IgD-negative memory B cell (primary cell): ENCODE measurements at regions not wholly inside any gene's neighbourhood (a gene's known extent, or its start where the extent isn't known, plus 50 kb on each side); places are given as distances from the start of the nearest gene placed in this dataset.

Experiments used
- H3K27ac Mint-ChIP-seq, 3 donors: one replicate each; pipeline ENCODE4 v1.8.0; 2020 to 2022; ENCODE audit warnings: mild to moderate bottlenecking in 3 of 3, mixed read lengths in 3 of 3, moderate library complexity in 1 of 3
- H3K27me3 Mint-ChIP-seq: one replicate; pipeline ENCODE4 v1.8.0; 2021; ENCODE audit warnings: mixed read lengths
- H3K36me3 Mint-ChIP-seq: one replicate; pipeline ENCODE4 v1.8.0; 2020; ENCODE audit warnings: mild to moderate bottlenecking, mixed read lengths
- H3K4me1 Mint-ChIP-seq, 3 donors: one replicate each; pipeline ENCODE4 v1.8.0; 2020 to 2022; ENCODE audit warnings: mixed read lengths in 3 of 3, mild to moderate bottlenecking in 1 of 3
- H3K4me3 Mint-ChIP-seq, 4 donors: one replicate each; pipeline ENCODE4 v1.8.0; 2020 to 2022; ENCODE audit warnings: mild to moderate bottlenecking in 4 of 4, mixed read lengths in 4 of 4, moderate library complexity in 3 of 4
- H3K9me3 Mint-ChIP-seq, 3 donors: one replicate each; pipeline ENCODE4 v1.8.0; 2020 to 2021; ENCODE audit warnings: mixed read lengths in 3 of 3, mild to moderate bottlenecking in 1 of 3

DNA sequence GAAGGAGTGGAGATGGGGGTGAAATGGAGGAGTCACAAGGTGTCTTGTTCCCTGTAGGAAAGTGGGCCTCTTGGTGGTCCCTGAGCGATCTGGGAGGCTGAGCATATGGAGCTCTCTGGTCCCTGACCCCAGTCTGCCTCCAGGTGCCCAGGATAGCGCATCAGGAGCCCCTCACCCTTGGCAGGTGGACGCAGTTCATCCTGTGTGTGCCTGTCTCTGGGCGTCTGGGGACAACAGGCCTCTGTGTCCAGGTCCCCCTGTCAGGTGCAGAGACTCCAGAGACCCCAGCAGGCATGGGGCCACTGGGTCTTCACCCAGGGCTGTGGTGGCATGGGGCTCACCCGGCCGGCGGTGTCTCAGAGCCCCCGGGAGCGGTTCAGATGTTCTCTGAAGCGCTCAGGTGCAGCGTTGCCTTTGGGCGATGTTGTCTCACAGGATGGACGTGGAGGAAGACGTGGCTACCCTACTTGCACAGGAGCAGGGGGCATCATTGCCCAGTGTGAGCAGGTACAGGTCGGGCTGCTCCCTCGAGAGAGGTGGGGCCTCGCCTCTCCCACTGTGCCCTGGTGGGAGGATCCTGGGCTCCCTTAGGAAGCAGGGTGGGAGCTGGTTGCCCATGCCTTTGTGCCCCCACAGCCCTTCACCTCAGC is 58.1 kb upstream of the TPM4 start:
- Mint-ChIP-seq H3K27ac (no peak overlapping the region), H3K27me3 (no peaks in the 10 kb centered on the region), H3K4me3 (no peak overlapping the region), H3K4me1 (no peaks in the 10 kb centered on the region), H3K36me3 (no peaks in the 10 kb centered on the region), H3K9me3 (no peaks in the 10 kb centered on the region)

DNA sequence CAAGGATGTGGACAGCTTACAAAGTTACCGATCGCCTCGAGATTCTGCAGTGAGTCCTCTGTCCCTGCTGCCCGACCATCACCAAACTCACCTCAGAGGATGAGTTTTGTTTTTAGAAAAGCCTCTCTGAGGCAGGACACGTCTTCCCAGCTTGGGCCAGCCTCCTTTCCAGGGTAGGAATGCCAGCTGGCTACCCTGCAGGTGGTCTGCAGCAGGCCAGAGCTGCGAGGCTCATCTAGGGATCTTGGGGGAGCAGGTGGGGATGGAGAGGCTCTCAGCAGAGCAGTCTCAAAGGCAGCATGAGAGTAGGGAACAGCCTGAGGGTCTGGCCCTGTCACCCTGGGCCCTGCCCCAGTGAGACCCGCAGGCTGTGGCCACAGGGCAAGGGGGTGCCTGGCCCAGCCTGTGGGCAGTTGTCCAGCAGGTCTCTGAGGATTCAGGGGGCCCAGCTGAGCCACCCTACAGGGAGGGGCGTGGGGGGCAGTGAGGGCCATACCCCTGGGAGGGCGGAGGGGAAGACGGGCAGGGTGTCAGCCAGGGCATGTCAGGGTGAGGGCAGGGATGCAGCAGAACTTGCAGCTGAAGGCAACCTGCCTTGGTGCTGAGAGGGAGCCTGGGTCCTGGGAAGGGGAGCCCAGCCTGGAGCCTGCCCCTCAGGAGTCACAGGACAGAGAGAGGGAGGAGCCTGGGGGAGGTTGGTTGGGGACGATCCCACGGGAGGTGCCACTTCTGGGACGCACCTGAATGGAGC is 57.3 kb upstream of the TPM4 start:
- H3K4me1 Mint-ChIP-seq, result no peaks in the 10 kb centered on the region
- H3K27me3 Mint-ChIP-seq, result no peaks in the 10 kb centered on the region
- no peaks in the 10 kb centered on the region for H3K36me3 Mint-ChIP-seq
- no peak overlapping the region for H3K4me3 Mint-ChIP-seq
- no peak overlapping the region for H3K27ac Mint-ChIP-seq
- no peaks in the 10 kb centered on the region for H3K9me3 Mint-ChIP-seq

DNA sequence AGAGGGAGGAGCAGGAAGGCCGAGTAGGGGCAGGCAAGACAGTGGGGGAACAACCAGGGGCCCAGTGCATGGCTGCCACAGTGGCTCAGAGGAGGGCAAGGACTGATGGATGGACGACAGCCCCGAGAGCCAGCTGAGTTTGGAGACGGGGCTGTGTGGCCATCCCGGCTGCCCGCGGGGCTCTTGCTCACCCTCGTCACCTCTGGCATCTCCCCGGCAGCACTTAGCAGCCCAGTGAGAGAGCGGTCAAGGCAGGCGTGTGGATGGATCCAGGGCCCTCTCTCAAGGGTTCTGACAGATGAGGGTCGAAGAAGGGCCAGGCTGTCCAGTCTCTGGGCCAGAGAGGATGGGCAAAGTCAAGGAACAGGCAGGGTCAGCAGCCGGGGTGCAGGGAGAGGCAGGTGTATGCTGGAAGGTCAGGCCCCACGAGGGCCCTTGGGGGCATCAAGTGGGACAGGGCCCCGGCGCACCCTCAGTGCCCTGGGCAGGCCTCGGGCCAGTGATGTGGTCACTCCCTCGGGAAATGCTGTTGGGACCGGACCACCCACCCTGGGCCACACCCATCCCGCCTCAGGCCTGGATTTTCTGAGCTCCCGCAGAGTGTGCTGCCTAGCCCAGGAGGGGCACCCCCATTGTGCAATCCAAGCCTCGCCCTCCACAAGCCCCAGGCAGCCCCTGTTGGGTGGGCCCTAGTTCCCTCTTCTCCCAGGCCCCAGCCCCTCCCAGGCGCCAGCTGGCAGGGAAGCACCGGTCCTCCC is 56.4 kb upstream of the TPM4 start:
- no peaks in the 10 kb centered on the region for H3K9me3 Mint-ChIP-seq
- H3K27me3 Mint-ChIP-seq, result no peaks in the 10 kb centered on the region
- H3K4me3 Mint-ChIP-seq, result no peak overlapping the region
- H3K4me1 Mint-ChIP-seq, result no peaks in the 10 kb centered on the region
- no peaks in the 10 kb centered on the region for H3K36me3 Mint-ChIP-seq
- H3K27ac Mint-ChIP-seq, result no peak overlapping the region

DNA sequence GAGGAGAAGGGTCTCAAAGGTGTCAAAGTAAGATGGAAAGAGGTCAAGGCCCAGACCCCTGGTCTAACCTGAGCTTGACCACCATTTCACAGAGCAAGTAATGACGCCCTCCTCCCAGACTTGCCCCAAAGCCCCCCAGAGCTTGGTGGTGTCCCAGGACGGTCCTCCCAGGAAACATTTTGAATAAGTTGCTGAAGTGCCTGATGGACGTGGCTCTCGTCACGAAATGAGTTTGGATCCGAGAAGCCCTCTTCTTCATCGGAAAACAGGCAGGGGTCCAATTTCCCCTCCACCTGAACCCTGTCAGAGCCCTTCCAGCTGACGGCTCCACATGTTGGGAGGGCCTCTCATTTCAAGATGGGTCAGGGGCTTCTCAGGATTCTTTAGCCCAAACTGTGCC is 54.5 kb upstream of the TPM4 start:
- no peaks in the 10 kb centered on the region for H3K27me3 Mint-ChIP-seq
- H3K36me3 Mint-ChIP-seq, result no peaks in the 10 kb centered on the region
- H3K9me3 Mint-ChIP-seq, result no peaks in the 10 kb centered on the region
- H3K4me1 Mint-ChIP-seq, result no peaks in the 10 kb centered on the region
- no peak overlapping the region for H3K4me3 Mint-ChIP-seq
- H3K27ac Mint-ChIP-seq, result no peak overlapping the region

DNA sequence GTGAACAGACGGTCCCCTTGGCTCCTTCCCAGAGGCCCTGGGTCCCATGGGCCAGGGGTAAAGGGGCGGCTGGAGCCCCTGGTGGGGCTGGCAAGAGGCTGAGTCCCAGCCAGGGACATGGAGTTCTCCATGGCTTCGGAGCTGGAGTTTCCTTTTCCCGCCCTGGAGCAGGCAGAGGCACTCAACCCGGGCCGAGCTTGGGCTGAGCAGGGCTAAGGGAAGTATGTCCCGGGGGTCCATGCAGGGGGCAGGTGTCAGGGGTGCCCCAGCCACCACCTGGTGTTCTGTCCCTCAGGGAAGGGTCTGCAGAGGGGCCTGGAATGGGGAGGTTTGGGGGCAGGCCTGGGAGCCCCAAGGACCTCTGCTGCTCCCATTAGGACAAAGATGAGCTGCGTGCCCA is 54.0 kb upstream of the TPM4 start:
- Mint-ChIP-seq H3K9me3 (no peaks in the 10 kb centered on the region), H3K4me1 (peaks cover 0 to 2% (median 0%) of the 10 kb centered on the region in 3 donors), H3K4me3 (no peak overlapping the region), H3K27ac (no peak overlapping the region), H3K27me3 (no peaks in the 10 kb centered on the region), H3K36me3 (no peaks in the 10 kb centered on the region)

DNA sequence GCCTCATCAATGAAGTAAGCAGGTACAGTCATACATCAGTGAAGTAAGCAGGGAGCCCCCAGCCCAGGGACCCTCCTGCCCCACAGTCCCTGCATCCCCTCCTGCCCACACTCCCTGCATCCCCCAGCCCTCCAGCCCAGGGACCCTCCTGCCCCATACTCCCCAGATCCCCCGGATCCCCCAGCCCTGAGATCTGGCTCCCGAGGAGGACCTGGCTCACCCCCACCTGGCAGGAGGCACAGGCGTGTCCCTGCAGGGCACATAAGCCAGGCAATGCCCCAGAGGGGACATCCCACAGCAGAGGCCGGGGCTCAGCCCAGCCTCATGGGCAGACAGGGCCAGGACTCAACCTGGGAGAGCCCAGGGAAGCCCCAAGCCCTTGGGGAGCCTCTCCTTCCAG is 53.6 kb upstream of the TPM4 start:
- Mint-ChIP-seq H3K27me3 (no peaks in the 10 kb centered on the region), H3K4me1 (peaks cover 0 to 5% (median 2%) of the 10 kb centered on the region in 3 donors), H3K4me3 (no peak overlapping the region), H3K27ac (no peak overlapping the region), H3K9me3 (no peaks in the 10 kb centered on the region), H3K36me3 (no peaks in the 10 kb centered on the region)

DNA sequence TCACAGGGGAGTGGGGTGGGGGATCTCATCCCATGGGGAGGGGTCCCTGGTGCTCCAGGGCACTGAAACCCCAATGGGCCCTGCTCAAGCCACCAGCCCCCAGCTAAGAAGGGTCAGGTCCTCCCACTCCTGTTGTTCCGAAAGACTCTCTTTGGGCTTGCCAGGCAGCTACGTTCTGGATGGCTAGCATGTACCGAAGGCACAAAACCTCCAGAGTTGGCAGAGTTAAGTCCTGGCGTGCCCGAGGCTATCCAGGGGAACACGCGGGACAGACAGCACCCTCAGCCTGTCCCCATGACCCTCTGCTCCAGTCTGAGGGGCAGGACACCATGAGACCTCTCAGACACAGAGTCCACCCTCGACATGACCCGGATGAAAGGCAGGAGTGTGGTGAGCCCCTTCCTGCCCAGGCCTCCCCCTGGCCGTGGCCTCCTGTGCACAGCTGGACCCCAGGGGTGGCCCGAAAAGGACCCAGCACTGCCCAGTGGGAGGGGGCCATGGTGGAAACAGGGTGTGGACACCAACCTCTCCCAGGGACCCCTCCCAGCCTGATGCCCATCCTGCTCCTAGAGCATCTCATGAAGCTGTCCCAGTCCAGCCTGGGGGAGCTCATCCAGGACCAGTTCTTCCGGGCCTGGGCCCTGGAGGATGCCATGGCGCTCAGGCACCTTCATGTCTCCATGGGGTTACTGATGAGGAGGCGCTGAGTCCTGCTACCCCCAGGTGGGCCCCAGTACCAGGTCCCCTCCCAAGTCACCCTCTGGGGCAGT is 53.0 kb upstream of the TPM4 start:
- H3K4me3 Mint-ChIP-seq, result no peak overlapping the region
- H3K27ac Mint-ChIP-seq, result no peak overlapping the region
- no peaks in the 10 kb centered on the region for H3K27me3 Mint-ChIP-seq
- no peaks in the 10 kb centered on the region for H3K9me3 Mint-ChIP-seq
- H3K36me3 Mint-ChIP-seq, result no peaks in the 10 kb centered on the region
- peaks cover 0 to 5% (median 2%) of the 10 kb centered on the region in 3 donors for H3K4me1 Mint-ChIP-seq

DNA sequence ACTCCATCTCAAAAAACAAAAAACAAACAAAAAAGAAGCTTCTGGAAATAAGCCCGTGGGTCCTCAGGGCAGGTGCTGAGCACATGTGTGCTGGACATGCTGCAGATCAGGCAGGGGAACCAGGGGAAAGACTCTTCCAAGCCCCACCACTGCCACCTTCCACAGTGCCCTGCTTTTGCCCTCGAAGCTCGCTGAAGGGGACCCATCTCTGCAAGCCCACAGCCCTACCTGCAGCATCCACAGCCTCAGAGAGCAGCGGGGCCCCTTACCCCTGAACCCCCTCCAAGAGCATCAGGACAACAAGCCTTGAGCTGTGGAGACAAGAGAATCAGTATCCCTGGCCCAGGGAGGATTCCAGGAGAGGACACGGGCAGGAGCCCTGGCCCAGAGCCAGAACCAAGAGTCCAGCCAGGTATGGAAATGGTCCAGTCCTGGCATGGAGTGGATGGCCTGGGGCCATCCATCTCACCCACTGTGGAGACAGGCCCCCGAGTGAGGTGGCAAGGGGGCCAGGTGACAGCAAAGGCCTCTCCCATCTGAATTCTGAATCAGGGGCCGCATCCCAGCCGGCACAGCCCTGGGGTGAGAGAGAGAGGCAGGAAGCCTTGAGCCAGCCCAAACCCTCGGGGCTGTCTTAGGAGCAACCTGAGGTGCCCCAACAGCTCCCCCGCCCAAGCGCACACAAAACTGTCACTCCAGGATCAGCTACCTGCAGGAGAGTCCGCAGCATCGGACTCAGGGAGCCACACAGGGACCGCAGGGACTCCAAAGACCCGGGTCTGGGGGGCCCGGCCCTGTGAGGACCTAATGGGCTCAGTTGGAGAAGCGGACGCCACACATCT is 51.8 kb upstream of the TPM4 start:
- Mint-ChIP-seq H3K4me3 (no peak overlapping the region), H3K27ac (no peak overlapping the region), H3K9me3 (no peaks in the 10 kb centered on the region), H3K4me1 (peaks cover 0 to 5% (median 2%) of the 10 kb centered on the region in 3 donors), H3K27me3 (no peaks in the 10 kb centered on the region), H3K36me3 (no peaks in the 10 kb centered on the region)

DNA sequence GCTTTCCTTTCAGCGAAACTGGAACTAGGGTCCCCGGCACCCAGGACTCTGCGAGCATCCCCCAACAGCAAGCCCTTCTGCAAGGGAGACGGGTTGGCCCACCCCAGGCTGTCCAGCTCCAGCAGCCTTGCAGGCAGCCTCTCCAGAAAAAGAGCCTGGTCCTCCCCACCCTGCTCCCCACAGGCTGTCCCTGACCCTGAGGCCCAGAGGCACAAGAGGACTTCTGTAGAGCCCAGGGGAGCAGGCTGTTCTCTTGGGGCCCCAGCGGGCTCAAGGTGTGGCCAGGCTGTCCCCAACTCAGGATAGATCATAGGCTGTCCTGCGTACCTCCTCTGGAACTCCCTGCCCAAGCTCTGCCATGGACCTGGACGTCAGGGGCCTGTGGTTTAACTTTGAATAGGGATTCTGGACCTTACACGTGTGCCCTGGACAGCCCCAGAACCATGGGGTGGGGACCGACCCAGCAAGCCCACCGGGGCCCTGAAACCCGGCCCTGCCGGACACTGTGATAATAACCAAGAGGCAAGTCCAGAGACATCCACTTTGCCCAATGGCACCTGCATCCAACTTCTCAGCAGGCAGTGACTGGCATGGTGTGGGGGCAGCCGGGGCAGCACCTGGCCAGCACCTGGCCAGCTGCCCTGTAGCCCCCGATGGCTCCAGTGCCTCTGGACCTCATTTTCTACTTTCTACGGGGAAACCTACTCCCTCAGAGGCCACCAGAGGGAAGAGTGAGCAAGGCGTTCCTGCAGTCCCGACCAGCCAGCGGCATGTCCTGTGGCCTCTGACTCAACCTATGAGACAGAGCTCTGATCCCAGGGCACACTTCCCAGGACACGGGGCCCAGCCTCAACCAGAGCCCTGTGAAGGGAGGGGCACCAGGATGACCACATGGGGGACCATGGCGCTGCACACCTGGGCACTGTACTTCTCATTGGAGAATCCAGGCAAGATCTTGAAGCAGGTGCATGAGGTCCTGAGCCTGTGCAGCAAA is 50.9 kb upstream of the TPM4 start:
- Mint-ChIP-seq H3K27ac (no peak overlapping the region), H3K27me3 (no peaks in the 10 kb centered on the region), H3K36me3 (no peaks in the 10 kb centered on the region), H3K4me1 (peaks cover 0 to 5% (median 2%) of the 10 kb centered on the region in 3 donors), H3K9me3 (no peaks in the 10 kb centered on the region), H3K4me3 (no peak overlapping the region)

DNA sequence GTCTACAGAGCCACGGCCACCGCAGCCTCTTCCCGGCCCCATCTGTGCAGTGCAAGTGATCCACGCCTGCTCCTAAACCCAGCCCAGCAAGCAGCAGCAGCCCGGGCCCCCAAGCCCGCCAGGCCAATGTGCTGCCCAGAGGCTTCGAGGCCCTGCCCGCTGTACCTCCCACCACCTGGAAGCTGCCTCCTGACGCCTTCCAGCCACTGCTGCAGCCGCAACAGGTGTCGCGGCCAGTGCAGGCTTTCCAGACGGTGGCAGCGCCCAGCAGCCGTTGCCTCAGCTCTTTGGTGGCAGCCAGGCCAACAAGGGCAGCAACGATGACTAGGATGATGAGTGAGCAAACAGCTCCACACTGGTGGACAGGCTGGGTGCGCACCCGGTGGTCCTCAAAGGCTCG is 50.2 kb upstream of the TPM4 start:
- H3K27ac Mint-ChIP-seq, result no peak overlapping the region
- no peaks in the 10 kb centered on the region for H3K36me3 Mint-ChIP-seq
- no peak overlapping the region for H3K4me3 Mint-ChIP-seq
- H3K27me3 Mint-ChIP-seq, result no peaks in the 10 kb centered on the region
- H3K4me1 Mint-ChIP-seq, result peaks cover 0 to 5% (median 2%) of the 10 kb centered on the region in 3 donors
- no peaks in the 10 kb centered on the region for H3K9me3 Mint-ChIP-seq
